ENCODE measurements at regions not wholly inside any gene's neighbourhood (a gene's known extent, or its start where the extent isn't known, plus 50 kb on each side); places are given as distances from the start of the nearest gene placed in this dataset.

DNA sequence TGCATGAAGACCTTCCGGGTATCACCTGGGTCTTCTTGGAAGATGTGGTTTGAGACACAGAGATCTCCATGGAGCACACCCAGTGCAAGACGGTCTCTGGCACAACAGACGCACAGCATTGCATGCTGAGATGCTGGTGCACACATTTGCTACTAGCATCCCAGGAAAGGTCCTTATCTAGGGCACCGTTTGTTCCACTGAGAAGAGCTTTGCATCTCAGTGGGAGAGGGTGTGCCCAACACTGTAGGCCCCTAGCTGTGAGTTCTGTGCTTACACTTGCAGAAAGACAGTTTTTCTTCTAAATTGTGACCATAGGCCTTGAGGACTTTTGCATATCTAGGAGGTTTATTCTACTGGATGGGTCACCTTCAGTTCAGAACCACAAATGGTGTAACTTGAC, 554.1 kb downstream of the MATN1 start:
- ATAC-seq: no peak
- no peak overlapping the region for H2AFZ ChIP-seq (ENCODE audit: low read length)
- no peaks in the 10 kb centered on the region for H3K36me3 ChIP-seq (replicated peaks in 1 of 2; ENCODE audit: control insufficient read depth in 1 of 2, insufficient read depth in 2 of 2, low read length in 2 of 2)
- no peaks in the 10 kb centered on the region for H3K9me3 ChIP-seq (ENCODE audit: low read length)
- no peak overlapping the region for H3K4me3 ChIP-seq (replicated peaks in 1 of 3; ENCODE audit: insufficient read depth in 1 of 3, low read depth in 2 of 3, low read length in 3 of 3)
- no peak overlapping the region for H3K9ac ChIP-seq (ENCODE audit: insufficient read depth, low read depth, low read length)
- H3K27me3 ChIP-seq (ENCODE audit: control insufficient read depth in 1 of 2, insufficient read depth in 2 of 2, low read length in 2 of 2): 0 out of 5 replicates have a peak, but pooled peaks cover 0 to 4% of the 10 kb centered on the region in 2 experiments
- DNase-seq (ENCODE audit: low spot score): no peak
- no peaks in the 10 kb centered on the region for H4K20me1 ChIP-seq (ENCODE audit: insufficient read depth, low read length)
- intact Hi-C loops (cut with micrococcal nuclease; ENCODE audit: unreplicated experiment): no loop called here
- no peaks in the 10 kb centered on the region for H3K79me2 ChIP-seq (ENCODE audit: insufficient read depth, low read length)
- no peak for TF ChIP-seq THAP7 (CRISPR knock-in tag; IDR thresholded peaks at IDR 0.05)
- TF ChIP-seq JARID2 (CRISPR knock-in tag; IDR thresholded peaks at IDR 0.05; ENCODE audit: insufficient replicate concordance): no peak
- no peak for TF ChIP-seq NFE2 (CRISPR knock-in tag; IDR thresholded peaks at IDR 0.05)
- no peak for TF ChIP-seq ZNF558 (CRISPR knock-in tag; IDR thresholded peaks at IDR 0.05; ENCODE audit: borderline replicate concordance)
- TF ChIP-seq, protein P1, sequence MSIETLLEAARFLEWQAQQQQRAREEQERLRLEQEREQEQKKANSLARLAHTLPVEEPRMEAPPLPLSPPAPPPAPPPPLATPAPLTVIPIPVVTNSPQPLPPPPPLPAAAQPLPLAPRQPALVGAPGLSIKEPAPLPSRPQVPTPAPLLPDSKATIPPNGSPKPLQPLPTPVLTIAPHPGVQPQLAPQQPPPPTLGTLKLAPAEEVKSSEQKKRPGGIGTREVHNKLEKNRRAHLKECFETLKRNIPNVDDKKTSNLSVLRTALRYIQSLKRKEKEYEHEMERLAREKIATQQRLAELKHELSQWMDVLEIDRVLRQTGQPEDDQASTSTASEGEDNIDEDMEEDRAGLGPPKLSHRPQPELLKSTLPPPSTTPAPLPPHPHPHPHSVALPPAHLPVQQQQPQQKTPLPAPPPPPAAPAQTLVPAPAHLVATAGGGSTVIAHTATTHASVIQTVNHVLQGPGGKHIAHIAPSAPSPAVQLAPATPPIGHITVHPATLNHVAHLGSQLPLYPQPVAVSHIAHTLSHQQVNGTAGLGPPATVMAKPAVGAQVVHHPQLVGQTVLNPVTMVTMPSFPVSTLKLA (IDR thresholded peaks at IDR 0.05): no peak
- no peak for TF ChIP-seq KLF6 (CRISPR knock-in tag; IDR thresholded peaks at IDR 0.05)
- TF ChIP-seq TEAD3 (CRISPR knock-in tag; optimal IDR thresholded peaks at IDR 0.05; ENCODE audit: borderline replicate concordance): no peak
- TF ChIP-seq, protein P2, sequence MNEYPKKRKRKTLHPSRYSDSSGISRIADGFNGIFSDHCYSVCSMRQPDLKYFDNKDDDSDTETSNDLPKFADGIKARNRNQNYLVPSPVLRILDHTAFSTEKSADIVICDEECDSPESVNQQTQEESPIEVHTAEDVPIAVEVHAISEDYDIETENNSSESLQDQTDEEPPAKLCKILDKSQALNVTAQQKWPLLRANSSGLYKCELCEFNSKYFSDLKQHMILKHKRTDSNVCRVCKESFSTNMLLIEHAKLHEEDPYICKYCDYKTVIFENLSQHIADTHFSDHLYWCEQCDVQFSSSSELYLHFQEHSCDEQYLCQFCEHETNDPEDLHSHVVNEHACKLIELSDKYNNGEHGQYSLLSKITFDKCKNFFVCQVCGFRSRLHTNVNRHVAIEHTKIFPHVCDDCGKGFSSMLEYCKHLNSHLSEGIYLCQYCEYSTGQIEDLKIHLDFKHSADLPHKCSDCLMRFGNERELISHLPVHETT (CRISPR knock-in tag; conservative IDR thresholded peaks at IDR 0.05): no peak
- no peak for TF ChIP-seq NR2F2 (IDR thresholded peaks at IDR 0.05; ENCODE audit: borderline replicate concordance, low read depth)
- no peak for TF ChIP-seq ARID5B (CRISPR knock-in tag; IDR thresholded peaks at IDR 0.05)
- TF ChIP-seq SAFB2 (CRISPR knock-in tag; IDR thresholded peaks at IDR 0.05; ENCODE audit: borderline replicate concordance, low read depth): no peak
- no peak for TF ChIP-seq ZNF441 (CRISPR knock-in tag; IDR thresholded peaks at IDR 0.05; ENCODE audit: borderline replicate concordance)
- no peak for TF ChIP-seq ZNF260 (CRISPR knock-in tag; IDR thresholded peaks at IDR 0.05; ENCODE audit: borderline replicate concordance, low read depth)
- TF ChIP-seq ZNF652 (CRISPR knock-in tag; IDR thresholded peaks at IDR 0.05; ENCODE audit: borderline replicate concordance, low read depth): no peak
- no TSS peak for BruUV-seq (replicated peaks)
- H3K27ac ChIP-seq (ENCODE audit: extremely low read length, insufficient read depth, low read length): no peak overlapping the region
- H3K4me2 ChIP-seq (ENCODE audit: low read depth, low read length): no peak overlapping the region
- ChIA-PET POLR2A (no interaction called here), CTCF (ENCODE audit: low intra/inter-chr PET ratio, low total read pairs) (no interaction called here)
- FAIRE-seq: no peak
- WGBS (ENCODE audit: low lambda C conversion rate): 29% methylated on average over 1 of the region's 4 CpGs
- no peaks in the 10 kb centered on the region for H3K4me1 ChIP-seq (ENCODE audit: insufficient read depth, low read length)
- in situ Hi-C loops (cut with HindIII; ENCODE audit: extremely low pct_ligation_motif_present, low pct_unique_long_range_greater_than_20kb): no loop called here
